Ishikawa (cell line): ENCODE measurements at regions not wholly inside any gene's neighbourhood (a gene's known extent, or its start where the extent isn't known, plus 50 kb on each side); places are given as distances from the start of the nearest gene placed in this dataset.

Experiments
- CEBPB ChIP-seq: IDR thresholded peaks from 2 replicates; pipeline ENCODE4 v1.6.1; 2012
- CREB1 ChIP-seq: IDR thresholded peaks from 2 replicates; pipeline ENCODE4 v1.6.1; 2012; ENCODE audit warnings: low read depth
- EGR1 ChIP-seq: IDR thresholded peaks from 2 replicates; pipeline ENCODE4 v1.6.1; 2012
- EP300 ChIP-seq: IDR thresholded peaks from 2 replicates; pipeline ENCODE4 v1.6.1; 2012; ENCODE audit warnings: borderline replicate concordance
- FOXM1 ChIP-seq: IDR thresholded peaks from 2 replicates; pipeline ENCODE4 v1.6.1; 2012; ENCODE audit warnings: low read depth, borderline replicate concordance
- MAX ChIP-seq: IDR thresholded peaks from 2 replicates; pipeline ENCODE4 v1.6.1; 2012
- NFIC ChIP-seq: IDR thresholded peaks from 2 replicates; pipeline ENCODE4 v1.6.1; 2012
- RAD21 ChIP-seq: IDR thresholded peaks from 2 replicates; pipeline ENCODE4 v1.6.1; 2012; ENCODE audit warnings: low read depth
- REST ChIP-seq: IDR thresholded peaks from 2 replicates; pipeline ENCODE4 v1.6.1; 2012; ENCODE audit warnings: low read depth, mild to moderate bottlenecking
- TAF1 ChIP-seq: IDR thresholded peaks from 2 replicates; pipeline ENCODE4 v1.6.1; 2012; ENCODE audit warnings: low read depth, mild to moderate bottlenecking
- TCF12 ChIP-seq: IDR thresholded peaks from 2 replicates; pipeline ENCODE4 v1.6.1; 2012; ENCODE audit warnings: low read depth
- TEAD4 ChIP-seq: IDR thresholded peaks from 2 replicates; pipeline ENCODE4 v1.6.1; 2012
- USF1 ChIP-seq: IDR thresholded peaks from 2 replicates; pipeline ENCODE4 v1.6.1; 2012
- YY1 ChIP-seq: IDR thresholded peaks from 2 replicates; pipeline ENCODE4 v1.6.1; 2012; ENCODE audit warnings: low read depth
- ZBTB7A ChIP-seq: IDR thresholded peaks from 2 replicates; pipeline ENCODE4 v1.6.1; 2012; ENCODE audit warnings: low read depth

- no peak for TF ChIP-seq TAF1
- no peak for TF ChIP-seq USF1
- no peak for TF ChIP-seq ZBTB7A
- TF ChIP-seq EGR1: no peak
- TF ChIP-seq EP300: no peak
- no peak for TF ChIP-seq CEBPB
- TF ChIP-seq FOXM1: no peak
- no peak for TF ChIP-seq NFIC
- no peak for TF ChIP-seq TCF12
- no peak for TF ChIP-seq YY1
- no peak for TF ChIP-seq CREB1
Measured at GRCh38 chr1:221946768-221947167, 204.9 kb upstream of the DUSP10 start.

- TF ChIP-seq EP300 (no peak), ZBTB7A (no peak), USF1 (no peak), TCF12 (no peak), REST (no peak)
Measured at GRCh38 chr1:221945669-221946068, 203.8 kb upstream of the DUSP10 start.

GRCh38 chr1:221944247-221944870 is 202.5 kb upstream of the DUSP10 start:
- no peak for TF ChIP-seq TAF1
- TF ChIP-seq REST: no peak
- TF ChIP-seq RAD21: no peak
- TF ChIP-seq FOXM1: no peak
- TF ChIP-seq CEBPB: no peak
- TF ChIP-seq CREB1: no peak

- no peak for TF ChIP-seq NFIC
- TF ChIP-seq MAX: no peak
- TF ChIP-seq CREB1: no peak
- no peak for TF ChIP-seq REST
- TF ChIP-seq RAD21: no peak
- TF ChIP-seq FOXM1: no peak
- TF ChIP-seq TAF1: no peak
- TF ChIP-seq TEAD4: no peak
- no peak for TF ChIP-seq YY1
- TF ChIP-seq ZBTB7A: no peak
Measured at GRCh38 chr1:221940631-221941030, 198.7 kb upstream of the DUSP10 start.

GRCh38 chr1:221939607-221940006 is 197.7 kb upstream of the DUSP10 start:
- TF ChIP-seq EGR1: no peak
- TF ChIP-seq EP300: no peak
- TF ChIP-seq CREB1: no peak
